ENCODE measurements at regions not wholly inside any gene's neighbourhood (a gene's known extent, or its start where the extent isn't known, plus 50 kb on each side); places are given as distances from the start of the nearest gene placed in this dataset.

DNA sequence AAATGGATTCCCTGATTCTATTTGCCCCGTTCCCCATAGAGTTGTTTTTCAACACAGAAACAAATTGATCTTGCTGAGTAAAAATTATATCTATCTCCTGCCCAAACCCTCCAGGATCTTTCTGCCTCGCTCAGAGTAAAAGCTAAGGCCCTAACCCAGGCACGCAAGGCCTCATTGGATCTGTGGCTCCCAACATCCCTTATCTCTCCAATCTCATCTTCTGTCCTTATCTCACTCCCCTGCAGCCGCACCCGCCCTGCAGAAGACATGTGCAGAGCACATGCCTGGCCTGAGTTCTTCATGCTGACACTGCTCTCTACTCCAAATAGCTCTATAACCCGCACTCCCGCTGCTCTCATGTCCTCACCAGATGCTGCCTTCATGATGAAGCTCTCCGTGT, 543.8 kb upstream of the ZFP42 start:
- Histone ChIP-seq H3K4me1 (ENCODE audit: control insufficient read depth in 1 of 2, insufficient read depth in 1 of 2, low read depth in 1 of 2, low read length in 1 of 2) (no peaks in the 10 kb centered on the region), H3K36me3 (no peaks in the 10 kb centered on the region), H3K27me3 (no peaks in the 10 kb centered on the region), H3K4me3 (ENCODE audit: low read depth in 1 of 2, low read length in 1 of 2) (no peak overlapping the region), H3K27ac (no peak overlapping the region), H3K9me3 (no peaks in the 10 kb centered on the region)
- TF ChIP-seq, protein P1, sequence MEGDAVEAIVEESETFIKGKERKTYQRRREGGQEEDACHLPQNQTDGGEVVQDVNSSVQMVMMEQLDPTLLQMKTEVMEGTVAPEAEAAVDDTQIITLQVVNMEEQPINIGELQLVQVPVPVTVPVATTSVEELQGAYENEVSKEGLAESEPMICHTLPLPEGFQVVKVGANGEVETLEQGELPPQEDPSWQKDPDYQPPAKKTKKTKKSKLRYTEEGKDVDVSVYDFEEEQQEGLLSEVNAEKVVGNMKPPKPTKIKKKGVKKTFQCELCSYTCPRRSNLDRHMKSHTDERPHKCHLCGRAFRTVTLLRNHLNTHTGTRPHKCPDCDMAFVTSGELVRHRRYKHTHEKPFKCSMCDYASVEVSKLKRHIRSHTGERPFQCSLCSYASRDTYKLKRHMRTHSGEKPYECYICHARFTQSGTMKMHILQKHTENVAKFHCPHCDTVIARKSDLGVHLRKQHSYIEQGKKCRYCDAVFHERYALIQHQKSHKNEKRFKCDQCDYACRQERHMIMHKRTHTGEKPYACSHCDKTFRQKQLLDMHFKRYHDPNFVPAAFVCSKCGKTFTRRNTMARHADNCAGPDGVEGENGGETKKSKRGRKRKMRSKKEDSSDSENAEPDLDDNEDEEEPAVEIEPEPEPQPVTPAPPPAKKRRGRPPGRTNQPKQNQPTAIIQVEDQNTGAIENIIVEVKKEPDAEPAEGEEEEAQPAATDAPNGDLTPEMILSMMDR (IDR thresholded peaks at IDR 0.05) = no peak

DNA sequence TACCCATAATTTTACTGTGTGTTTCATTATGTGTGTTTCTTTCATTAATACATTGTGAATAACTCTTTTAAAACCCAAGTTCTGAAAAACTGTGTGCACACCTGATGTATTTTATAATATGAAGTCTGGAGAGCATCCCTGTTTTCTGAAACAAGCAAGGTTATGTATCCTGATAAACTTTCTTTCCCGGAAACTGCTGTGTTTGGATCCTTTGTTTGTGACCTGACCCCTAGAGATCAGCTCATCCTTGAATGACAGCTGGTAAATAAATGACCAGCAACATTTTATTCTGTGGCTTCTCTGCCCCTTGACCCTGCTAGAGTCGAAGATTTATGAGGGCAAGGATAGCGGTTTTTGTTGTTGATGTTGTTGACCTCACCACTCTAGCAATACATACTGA, 535.6 kb upstream of the ZFP42 start:
- H3K4me3 ChIP-seq (ENCODE audit: low read depth in 1 of 2, low read length in 1 of 2) = no peak overlapping the region
- H3K27ac ChIP-seq = no peak overlapping the region
- no peaks in the 10 kb centered on the region for H3K36me3 ChIP-seq
- H3K9me3 ChIP-seq = no peaks in the 10 kb centered on the region
- TF ChIP-seq, protein P1 (IDR thresholded peaks at IDR 0.05) = no peak
- H3K27me3 ChIP-seq = no peaks in the 10 kb centered on the region
- no peaks in the 10 kb centered on the region for H3K4me1 ChIP-seq (ENCODE audit: control insufficient read depth in 1 of 2, insufficient read depth in 1 of 2, low read depth in 1 of 2, low read length in 1 of 2)

DNA sequence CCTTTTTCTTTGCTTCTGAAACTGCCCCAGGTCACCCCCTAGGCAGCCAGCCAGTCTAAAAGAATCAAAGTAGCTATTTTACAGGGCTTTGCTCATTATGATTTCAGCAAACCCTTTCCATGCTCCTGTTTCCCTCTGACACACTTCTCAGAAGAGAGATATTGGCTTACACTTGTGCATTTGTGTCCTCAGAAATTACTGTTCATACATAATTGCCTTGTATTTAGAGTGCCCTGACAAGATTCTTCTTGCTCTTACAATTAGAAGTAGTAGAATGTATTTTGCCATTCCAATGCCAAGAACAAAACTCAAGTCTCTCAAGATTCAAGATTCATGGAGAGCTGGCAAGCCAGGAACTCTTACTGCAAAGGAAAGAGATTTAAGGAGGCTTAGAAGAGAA, 531.0 kb upstream of the ZFP42 start:
- no peaks in the 10 kb centered on the region for H3K9me3 ChIP-seq
- H3K4me3 ChIP-seq (ENCODE audit: low read depth in 1 of 2, low read length in 1 of 2) = no peak overlapping the region
- H3K27ac ChIP-seq = no peak overlapping the region
- no peaks in the 10 kb centered on the region for H3K4me1 ChIP-seq (ENCODE audit: control insufficient read depth in 1 of 2, insufficient read depth in 1 of 2, low read depth in 1 of 2, low read length in 1 of 2)
- TF ChIP-seq, protein P1 (IDR thresholded peaks at IDR 0.05) = no peak
- no peaks in the 10 kb centered on the region for H3K36me3 ChIP-seq
- no peaks in the 10 kb centered on the region for H3K27me3 ChIP-seq

DNA sequence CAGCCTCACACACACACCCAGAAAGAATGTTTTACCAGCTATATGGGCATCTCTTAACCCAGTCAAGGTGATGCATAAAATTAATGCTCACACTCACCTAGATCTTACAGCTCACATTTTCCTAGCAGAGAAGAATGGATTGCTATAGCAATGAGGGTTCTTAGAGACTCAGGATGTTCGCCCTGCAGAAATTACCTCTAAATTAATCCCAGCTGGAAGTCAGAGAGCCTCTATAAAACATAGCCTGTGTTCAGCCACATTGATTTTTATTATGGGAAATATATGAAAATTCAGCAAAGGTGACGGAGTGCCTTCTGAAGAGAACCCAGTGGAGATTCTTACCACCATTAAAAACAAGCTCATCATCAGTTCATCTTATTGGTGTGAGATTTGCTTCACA, 528.3 kb upstream of the ZFP42 start:
- TF ChIP-seq, protein P1 (IDR thresholded peaks at IDR 0.05) = no peak
- H3K4me3 ChIP-seq (ENCODE audit: low read depth in 1 of 2, low read length in 1 of 2) = no peak overlapping the region
- no peaks in the 10 kb centered on the region for H3K27me3 ChIP-seq
- no peaks in the 10 kb centered on the region for H3K4me1 ChIP-seq (ENCODE audit: control insufficient read depth in 1 of 2, insufficient read depth in 1 of 2, low read depth in 1 of 2, low read length in 1 of 2)
- H3K27ac ChIP-seq = no peak overlapping the region
- no peaks in the 10 kb centered on the region for H3K36me3 ChIP-seq
- no peaks in the 10 kb centered on the region for H3K9me3 ChIP-seq

DNA sequence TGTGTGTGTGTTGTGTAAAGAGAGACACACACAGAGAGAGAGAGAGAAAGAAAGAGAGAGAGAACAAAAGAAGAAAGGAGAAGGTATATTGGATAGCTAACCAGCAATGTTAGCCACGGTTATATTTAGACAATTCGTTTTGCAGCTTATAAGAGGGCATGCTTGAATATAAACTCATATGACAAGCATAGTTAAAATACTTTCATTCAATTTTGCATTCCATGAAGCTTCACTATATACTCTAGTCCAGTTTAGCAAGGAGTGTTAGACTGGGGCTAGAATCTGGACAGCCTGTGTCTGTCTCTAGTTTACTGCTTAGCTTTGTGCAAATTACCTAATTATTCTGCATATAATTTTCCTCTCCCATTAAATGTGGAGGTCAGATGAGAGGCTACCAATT, 525.9 kb upstream of the ZFP42 start:
- Histone ChIP-seq H3K4me3 (ENCODE audit: low read depth in 1 of 2, low read length in 1 of 2) (no peak overlapping the region), H3K4me1 (ENCODE audit: control insufficient read depth in 1 of 2, insufficient read depth in 1 of 2, low read depth in 1 of 2, low read length in 1 of 2) (no peaks in the 10 kb centered on the region), H3K27me3 (no peaks in the 10 kb centered on the region), H3K9me3 (no peaks in the 10 kb centered on the region), H3K36me3 (no peaks in the 10 kb centered on the region), H3K27ac (no peak overlapping the region)
- TF ChIP-seq, protein P1 (IDR thresholded peaks at IDR 0.05) = no peak

DNA sequence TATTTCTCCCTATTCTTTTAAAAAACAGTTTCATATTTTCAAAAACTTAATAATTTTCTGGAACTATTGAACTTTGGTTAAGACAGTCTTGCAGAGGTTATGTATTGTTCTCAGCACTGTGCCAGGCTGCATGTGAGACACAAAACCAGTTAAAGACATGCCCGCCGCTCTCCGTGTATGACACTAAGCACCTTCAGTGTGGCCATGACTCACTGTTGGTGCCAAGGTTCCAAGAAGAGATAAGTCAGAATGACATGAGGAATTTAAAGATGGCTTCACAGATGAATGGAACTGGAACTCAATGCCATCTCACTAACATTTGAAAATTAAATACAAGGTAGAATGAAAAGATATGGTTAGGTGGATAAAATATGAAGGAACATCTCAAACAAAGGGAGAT, 525.5 kb upstream of the ZFP42 start:
- TF ChIP-seq, protein P1 (IDR thresholded peaks at IDR 0.05) = no peak
- Histone ChIP-seq H3K9me3 (no peaks in the 10 kb centered on the region), H3K27ac (no peak overlapping the region), H3K36me3 (no peaks in the 10 kb centered on the region), H3K27me3 (no peaks in the 10 kb centered on the region), H3K4me1 (ENCODE audit: control insufficient read depth in 1 of 2, insufficient read depth in 1 of 2, low read depth in 1 of 2, low read length in 1 of 2) (no peaks in the 10 kb centered on the region), H3K4me3 (ENCODE audit: low read depth in 1 of 2, low read length in 1 of 2) (no peak overlapping the region)

Data from neutrophil (primary cell).